GM19467 (cell line): ENCODE measurements at regions not wholly inside any gene's neighbourhood (a gene's known extent, or its start where the extent isn't known, plus 50 kb on each side); places are given as distances from the start of the nearest gene placed in this dataset.

ENCODE experiments used
- ATAC-seq: cut with Tn5 transposase; IDR thresholded peaks from one replicate; pipeline ENCODE4 v1.9.1; 2021; ENCODE audit warnings: mild to moderate bottlenecking, moderate library complexity; ENCODE audit not compliant: unreplicated experiment

GRCh38 chr22:48088926-48089536 lies 1326.6 kb downstream of the TBC1D22A start:
- no peak for ATAC-seq

- no peak for ATAC-seq
Measured at GRCh38 chr22:48088251-48088650, 1325.8 kb downstream of the TBC1D22A start.

- ATAC-seq = no peak
Measured at GRCh38 chr22:48085901-48086645, 1323.6 kb downstream of the TBC1D22A start.

- no peak for ATAC-seq
Measured at GRCh38 chr22:48084729-48085050, 1322.2 kb downstream of the TBC1D22A start.

GRCh38 chr22:48084041-48084728 lies 1321.7 kb downstream of the TBC1D22A start:
- ATAC-seq = no peak

GRCh38 chr22:48083502-48083901 lies 1321.1 kb downstream of the TBC1D22A start:
- ATAC-seq = no peak

GRCh38 chr22:48082284-48082683 lies 1319.8 kb downstream of the TBC1D22A start:
- ATAC-seq = no peak

GRCh38 chr22:48081281-48081680 lies 1318.8 kb downstream of the TBC1D22A start:
- no peak for ATAC-seq

GRCh38 chr22:48080316-48081165 lies 1318.1 kb downstream of the TBC1D22A start:
- no peak for ATAC-seq

GRCh38 chr22:48079505-48080290 lies 1317.2 kb downstream of the TBC1D22A start:
- no peak for ATAC-seq

- no peak for ATAC-seq
Measured at GRCh38 chr22:48078825-48079224, 1316.4 kb downstream of the TBC1D22A start.

GRCh38 chr22:48077699-48078098 lies 1315.2 kb downstream of the TBC1D22A start:
- no peak for ATAC-seq

- ATAC-seq = no peak
Measured at GRCh38 chr22:48076008-48076407, 1313.6 kb downstream of the TBC1D22A start.

- ATAC-seq = no peak
Measured at GRCh38 chr22:48075604-48076003, 1313.2 kb downstream of the TBC1D22A start.

- no peak for ATAC-seq
Measured at GRCh38 chr22:48072777-48073176, 1310.3 kb downstream of the TBC1D22A start.

GRCh38 chr22:48071828-48072227 lies 1309.4 kb downstream of the TBC1D22A start:
- no peak for ATAC-seq

GRCh38 chr22:48071305-48071704 lies 1308.9 kb downstream of the TBC1D22A start:
- ATAC-seq = no peak

GRCh38 chr22:48070760-48071159 lies 1308.3 kb downstream of the TBC1D22A start:
- ATAC-seq = no peak

GRCh38 chr22:48070083-48070482 lies 1307.6 kb downstream of the TBC1D22A start:
- ATAC-seq = no peak

GRCh38 chr22:48069256-48069655 lies 1306.8 kb downstream of the TBC1D22A start:
- no peak for ATAC-seq
